HG02981 (cell line): ENCODE measurements at regions not wholly inside any gene's neighbourhood (a gene's known extent, or its start where the extent isn't known, plus 50 kb on each side); places are given as distances from the start of the nearest gene placed in this dataset.

Experiments
- ATAC-seq: cut with Tn5 transposase; IDR thresholded peaks from one replicate; pipeline ENCODE4 v1.9.1; 2021; ENCODE audit warnings: mild to moderate bottlenecking, moderate library complexity; ENCODE audit not compliant: unreplicated experiment

GRCh38 chr22:49381595-49382450 is 445.9 kb downstream of the BRD1 start:
- no peak for ATAC-seq

GRCh38 chr22:49380828-49381114 is 446.9 kb downstream of the BRD1 start:
- no peak for ATAC-seq

- no peak for ATAC-seq
These were observed 447.4 kb downstream of the BRD1 start for GRCh38 chr22:49380095-49380827.

- no peak for ATAC-seq
These were observed 450.4 kb downstream of the BRD1 start for GRCh38 chr22:49377306-49377705.

- ATAC-seq: no peak
These were observed 453.9 kb downstream of the BRD1 start for GRCh38 chr22:49373801-49374226.

- no peak for ATAC-seq
These were observed 454.4 kb downstream of the BRD1 start for GRCh38 chr22:49373289-49373666.

- ATAC-seq: no peak
These were observed 455.0 kb downstream of the BRD1 start for GRCh38 chr22:49372530-49373288.

GRCh38 chr22:49372111-49372529 is 455.6 kb downstream of the BRD1 start:
- no peak for ATAC-seq

GRCh38 chr22:49371325-49372110 is 456.2 kb downstream of the BRD1 start:
- no peak for ATAC-seq

- ATAC-seq: no peak
These were observed 456.9 kb downstream of the BRD1 start for GRCh38 chr22:49370627-49371301.

GRCh38 chr22:49369726-49370626 is 457.7 kb downstream of the BRD1 start:
- no peak for ATAC-seq

GRCh38 chr22:49368976-49369725 is 458.5 kb downstream of the BRD1 start:
- no peak for ATAC-seq

- no peak for ATAC-seq
These were observed 459.3 kb downstream of the BRD1 start for GRCh38 chr22:49368221-49368975.

GRCh38 chr22:49367041-49367697 is 460.5 kb downstream of the BRD1 start:
- no peak for ATAC-seq

- ATAC-seq: no peak
These were observed 461.2 kb downstream of the BRD1 start for GRCh38 chr22:49366437-49366836.

- no peak for ATAC-seq
These were observed 461.8 kb downstream of the BRD1 start for GRCh38 chr22:49365910-49366309.

- no peak for ATAC-seq
These were observed 462.4 kb downstream of the BRD1 start for GRCh38 chr22:49365191-49365837.
